ENCODE measurements at regions not wholly inside any gene's neighbourhood (a gene's known extent, or its start where the extent isn't known, plus 50 kb on each side); places are given as distances from the start of the nearest gene placed in this dataset.

DNA sequence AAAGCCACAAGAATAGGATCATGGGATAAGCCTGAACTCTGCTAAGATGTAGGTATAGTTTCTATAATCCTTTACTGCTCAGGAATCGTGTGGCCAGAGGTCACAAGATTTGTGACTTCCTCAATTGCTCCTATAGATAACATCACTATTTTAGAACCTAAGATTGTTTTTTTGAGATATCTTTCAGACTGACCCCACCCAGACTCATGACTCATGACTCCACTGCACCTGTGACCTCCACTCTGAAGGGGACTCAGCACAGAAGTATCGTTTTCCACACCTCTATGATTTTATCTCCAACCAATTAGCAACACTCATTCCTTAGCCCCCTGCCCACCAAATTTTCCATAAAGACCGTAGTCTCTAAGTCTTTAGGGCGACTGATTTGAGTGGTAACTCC lies 124.5 kb upstream of the KCNK1 start:
- Histone ChIP-seq H3K27me3 (peaks cover 0 to 8% (median 0%) of the 10 kb centered on the region in 7 donors), H3K36me3 (no peaks in the 10 kb centered on the region), H3K9me3 (peaks cover 0 to 6% (median 0%) of the 10 kb centered on the region in 11 donors), H3K4me3 (no peak overlapping the region), H3K27ac (no peak overlapping the region), H3K4me1 (no peaks in the 10 kb centered on the region)
- TF ChIP-seq, protein P1, sequence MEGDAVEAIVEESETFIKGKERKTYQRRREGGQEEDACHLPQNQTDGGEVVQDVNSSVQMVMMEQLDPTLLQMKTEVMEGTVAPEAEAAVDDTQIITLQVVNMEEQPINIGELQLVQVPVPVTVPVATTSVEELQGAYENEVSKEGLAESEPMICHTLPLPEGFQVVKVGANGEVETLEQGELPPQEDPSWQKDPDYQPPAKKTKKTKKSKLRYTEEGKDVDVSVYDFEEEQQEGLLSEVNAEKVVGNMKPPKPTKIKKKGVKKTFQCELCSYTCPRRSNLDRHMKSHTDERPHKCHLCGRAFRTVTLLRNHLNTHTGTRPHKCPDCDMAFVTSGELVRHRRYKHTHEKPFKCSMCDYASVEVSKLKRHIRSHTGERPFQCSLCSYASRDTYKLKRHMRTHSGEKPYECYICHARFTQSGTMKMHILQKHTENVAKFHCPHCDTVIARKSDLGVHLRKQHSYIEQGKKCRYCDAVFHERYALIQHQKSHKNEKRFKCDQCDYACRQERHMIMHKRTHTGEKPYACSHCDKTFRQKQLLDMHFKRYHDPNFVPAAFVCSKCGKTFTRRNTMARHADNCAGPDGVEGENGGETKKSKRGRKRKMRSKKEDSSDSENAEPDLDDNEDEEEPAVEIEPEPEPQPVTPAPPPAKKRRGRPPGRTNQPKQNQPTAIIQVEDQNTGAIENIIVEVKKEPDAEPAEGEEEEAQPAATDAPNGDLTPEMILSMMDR (IDR thresholded peaks at IDR 0.05): no peak
- no peak for ATAC-seq
- 70 to 85% methylated on average over 4 of the region's 4 CpGs for WGBS, 2 donors
- no peak for DNase-seq
- intact Hi-C loops (cut with DNase I): no loop called here

DNA sequence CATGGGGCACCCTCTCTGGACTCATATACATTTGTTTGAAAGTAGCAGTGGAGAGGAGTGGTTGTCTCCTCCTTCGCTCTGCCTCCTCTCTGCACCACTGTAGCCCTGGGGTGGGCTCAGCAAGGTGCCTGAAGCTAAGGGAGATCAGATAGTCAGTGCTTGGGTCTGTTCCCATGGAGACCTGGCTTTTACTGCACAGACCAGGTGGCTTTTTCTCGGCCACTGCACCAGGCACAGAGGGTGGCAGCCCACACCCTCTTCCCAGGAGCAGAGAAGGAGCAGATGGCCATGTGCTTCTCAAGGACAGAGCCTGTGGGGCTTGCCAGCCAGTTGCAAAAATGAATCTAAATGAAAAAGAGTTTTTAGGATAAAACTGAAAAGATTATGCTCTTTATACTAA lies 123.4 kb upstream of the KCNK1 start:
- Histone ChIP-seq H3K4me1 (no peaks in the 10 kb centered on the region), H3K9me3 (peaks cover 0 to 6% (median 0%) of the 10 kb centered on the region in 11 donors), H3K27ac (no peak overlapping the region), H3K27me3 (peaks cover 0 to 8% (median 0%) of the 10 kb centered on the region in 7 donors), H3K36me3 (no peaks in the 10 kb centered on the region), H3K4me3 (no peak overlapping the region)
- ATAC-seq (no peak), DNase-seq (no peak)
- WGBS, 2 donors: 67 to 76% methylated on average over 2 of the region's 2 CpGs
- intact Hi-C loops (cut with DNase I): no loop called here
- TF ChIP-seq, protein P1 (IDR thresholded peaks at IDR 0.05): no peak

DNA sequence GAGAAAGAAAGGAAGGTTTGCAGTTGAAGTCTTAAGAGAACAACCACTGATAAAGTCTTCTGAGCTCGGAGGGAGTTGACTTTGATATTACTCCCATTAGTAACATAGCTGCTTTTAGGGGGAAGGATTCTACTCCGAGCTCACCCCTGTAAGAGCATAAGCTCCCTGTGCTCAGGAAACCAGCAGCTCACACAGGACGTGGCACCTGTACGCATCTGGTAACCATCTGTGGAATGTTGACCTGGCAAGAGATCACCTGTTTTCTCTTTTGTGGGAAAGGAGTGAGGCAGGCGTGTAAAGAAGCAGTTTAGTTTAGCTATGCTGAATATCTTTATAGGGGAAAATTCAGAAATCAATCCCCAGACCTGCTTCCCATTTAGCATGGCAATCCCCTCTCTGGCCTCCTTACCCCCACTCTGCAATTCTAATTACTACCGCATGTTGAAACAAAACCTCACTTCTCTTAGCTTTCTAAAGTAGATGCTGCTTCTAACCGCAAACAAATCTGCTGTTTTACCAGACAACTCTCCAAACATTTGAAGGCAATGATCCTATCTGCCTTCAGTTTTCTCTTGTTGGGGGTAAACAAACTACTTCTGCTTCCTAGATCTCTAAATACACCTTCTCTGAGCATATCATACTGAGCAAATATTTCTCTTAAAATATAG lies 121.8 kb upstream of the KCNK1 start:
- Histone ChIP-seq H3K27ac (no peak overlapping the region), H3K27me3 (peaks cover 0 to 8% (median 0%) of the 10 kb centered on the region in 7 donors), H3K4me3 (no peak overlapping the region), H3K9me3 (peaks cover 0 to 6% (median 0%) of the 10 kb centered on the region in 11 donors), H3K4me1 (no peaks in the 10 kb centered on the region), H3K36me3 (no peaks in the 10 kb centered on the region)
- ATAC-seq (no peak), DNase-seq (no peak)
- TF ChIP-seq, protein P1 (IDR thresholded peaks at IDR 0.05): no peak
- intact Hi-C loops (cut with DNase I): no loop called here
- 64 to 68% methylated on average over 7 of the region's 7 CpGs for WGBS, 2 donors

DNA sequence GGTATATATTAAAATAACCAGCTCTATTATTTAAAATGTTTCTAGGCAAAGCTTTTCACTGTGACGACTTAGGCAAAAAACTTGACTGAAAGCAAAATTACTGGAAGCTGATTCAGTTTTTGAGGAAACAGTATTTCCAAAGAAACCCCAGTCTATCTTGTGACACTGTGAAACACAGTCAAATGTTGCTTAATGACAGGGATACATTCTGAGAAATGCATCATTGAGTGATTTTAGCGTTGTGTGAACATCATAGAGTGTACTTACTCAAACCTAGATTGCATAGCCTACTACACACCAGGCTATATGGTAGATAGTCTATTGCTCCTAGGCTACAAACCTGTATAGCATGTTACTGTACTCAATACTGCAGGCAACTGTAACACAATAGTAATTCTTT lies 116.9 kb upstream of the KCNK1 start:
- TF ChIP-seq, protein P1 (IDR thresholded peaks at IDR 0.05): no peak
- 76 to 86% methylated on average over 2 of the region's 2 CpGs for WGBS, 2 donors
- H3K9me3 ChIP-seq: no peaks in the 10 kb centered on the region
- H3K36me3 ChIP-seq: no peaks in the 10 kb centered on the region
- H3K27ac ChIP-seq: no peak overlapping the region
- intact Hi-C loops (cut with DNase I): no loop called here
- H3K27me3 ChIP-seq: peaks cover 0 to 6% (median 0%) of the 10 kb centered on the region in 7 donors
- ATAC-seq (no peak), DNase-seq (no peak)
- no peaks in the 10 kb centered on the region for H3K4me1 ChIP-seq
- H3K4me3 ChIP-seq: no peak overlapping the region
